Mammary epithelial cell (primary cell): ENCODE measurements at regions not wholly inside any gene's neighbourhood (a gene's known extent, or its start where the extent isn't known, plus 50 kb on each side); places are given as distances from the start of the nearest gene placed in this dataset.
"Not testable (repeated sequence)": the region's sequence is repeated elsewhere in the genome, so short reads cannot be mapped to it uniquely, and the experiment has no call there.

Experiments used
- EZH2 ChIP-seq: IDR thresholded peaks from 2 replicates; pipeline ENCODE4 v1.6.1; 2012; ENCODE audit warnings: low read length, inconsistent platforms, borderline replicate concordance
- TF ChIP-seq, protein P1 (sequence below), 2 donors: IDR thresholded peaks in 1 of 2; conservative IDR thresholded peaks in 1 of 2; 2 replicates each; pipeline ENCODE4 v1.5.1; 2011 to 2012; ENCODE audit warnings: inconsistent platforms in 2 of 2, low read length in 2 of 2, mild to moderate bottlenecking in 2 of 2, control low read depth in 1 of 2, low read depth in 1 of 2; ENCODE audit not compliant: insufficient read depth in 1 of 2; ENCODE audit errors: extremely low read depth in 1 of 2

DNA sequence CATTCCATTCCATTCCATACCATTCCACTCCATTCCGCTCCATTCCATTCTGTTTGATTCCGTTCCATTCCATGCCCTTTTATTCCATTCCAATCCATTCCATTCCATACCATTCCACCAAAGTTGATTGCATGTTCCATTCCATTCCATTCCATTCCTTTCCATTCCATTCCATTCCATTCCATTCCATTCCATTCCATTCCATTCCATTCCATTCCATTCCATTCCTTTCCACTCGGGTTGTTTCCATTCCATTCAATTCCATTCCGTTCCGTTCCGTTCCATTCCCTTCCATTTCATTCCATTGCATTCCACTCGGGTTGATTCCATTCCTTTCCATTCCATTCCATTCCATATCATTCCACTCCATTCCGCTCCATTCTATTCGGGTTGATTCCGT is 152.7 kb downstream of the CWH43 start:
- TF ChIP-seq EZH2 = not testable (repeated sequence)
- TF ChIP-seq, protein P1, sequence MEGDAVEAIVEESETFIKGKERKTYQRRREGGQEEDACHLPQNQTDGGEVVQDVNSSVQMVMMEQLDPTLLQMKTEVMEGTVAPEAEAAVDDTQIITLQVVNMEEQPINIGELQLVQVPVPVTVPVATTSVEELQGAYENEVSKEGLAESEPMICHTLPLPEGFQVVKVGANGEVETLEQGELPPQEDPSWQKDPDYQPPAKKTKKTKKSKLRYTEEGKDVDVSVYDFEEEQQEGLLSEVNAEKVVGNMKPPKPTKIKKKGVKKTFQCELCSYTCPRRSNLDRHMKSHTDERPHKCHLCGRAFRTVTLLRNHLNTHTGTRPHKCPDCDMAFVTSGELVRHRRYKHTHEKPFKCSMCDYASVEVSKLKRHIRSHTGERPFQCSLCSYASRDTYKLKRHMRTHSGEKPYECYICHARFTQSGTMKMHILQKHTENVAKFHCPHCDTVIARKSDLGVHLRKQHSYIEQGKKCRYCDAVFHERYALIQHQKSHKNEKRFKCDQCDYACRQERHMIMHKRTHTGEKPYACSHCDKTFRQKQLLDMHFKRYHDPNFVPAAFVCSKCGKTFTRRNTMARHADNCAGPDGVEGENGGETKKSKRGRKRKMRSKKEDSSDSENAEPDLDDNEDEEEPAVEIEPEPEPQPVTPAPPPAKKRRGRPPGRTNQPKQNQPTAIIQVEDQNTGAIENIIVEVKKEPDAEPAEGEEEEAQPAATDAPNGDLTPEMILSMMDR (conservative IDR thresholded peaks at IDR 0.05 in 1 of 2, IDR thresholded peaks at IDR 0.05 in 1 of 2; ENCODE audit: extremely low read depth in 1 of 2, insufficient read depth in 1 of 2, low read depth in 1 of 2, low read length in 2 of 2) = not testable (repeated sequence)
